ENCODE measurements at regions not wholly inside any gene's neighbourhood (a gene's known extent, or its start where the extent isn't known, plus 50 kb on each side); places are given as distances from the start of the nearest gene placed in this dataset.
"Not testable (repeated sequence)": the region's sequence is repeated elsewhere in the genome, so short reads cannot be mapped to it uniquely, and the experiment has no call there.

- no peak for DNase-seq (ENCODE audit: low spot score)
- in situ Hi-C loops (cut with HindIII; ENCODE audit: low sequenced_read_pairs), result no loop called here
Observed at GRCh38 chr9:110095161-110095595, 112.8 kb downstream of the C9orf152 start.

DNA sequence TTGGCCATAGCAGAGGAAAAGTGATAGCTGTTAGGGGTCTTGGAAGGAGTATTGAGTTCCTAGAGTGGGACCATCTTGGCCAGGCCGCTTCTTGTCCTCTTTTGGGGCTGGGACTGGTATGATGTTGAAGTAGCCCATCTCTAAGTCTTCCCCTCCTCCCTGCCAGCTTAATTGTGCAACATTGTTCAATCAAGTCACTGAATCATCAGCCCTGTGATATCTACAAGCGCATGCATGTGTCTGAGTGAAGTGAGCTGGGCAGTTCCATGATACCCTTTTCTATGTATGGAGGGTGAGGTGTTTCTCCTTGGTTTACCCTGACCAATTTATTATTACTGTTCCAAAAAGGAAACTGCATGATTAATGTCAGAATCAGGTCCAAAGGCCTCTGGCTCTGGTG is 112.2 kb downstream of the C9orf152 start:
- in situ Hi-C loops (cut with HindIII; ENCODE audit: low sequenced_read_pairs), result no loop called here
- no peak for DNase-seq (ENCODE audit: low spot score)

DNA sequence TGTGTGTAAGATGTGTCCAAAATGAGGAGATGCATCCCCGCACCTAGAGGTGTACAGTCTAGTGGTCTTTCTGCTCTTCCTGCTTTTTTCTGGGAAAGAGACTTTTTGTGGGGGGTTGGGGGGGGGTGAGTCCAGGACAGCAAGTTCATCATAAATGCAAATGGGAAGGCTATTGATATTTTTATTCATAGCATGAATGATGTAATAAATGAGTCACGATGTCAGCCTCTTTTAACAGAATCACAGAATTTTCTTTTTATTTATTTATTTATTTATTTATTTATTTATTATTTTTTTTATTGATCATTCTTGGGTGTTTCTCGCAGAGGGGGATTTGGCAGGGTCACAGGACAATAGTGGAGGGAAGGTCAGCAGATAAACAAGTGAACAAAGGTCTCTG is 111.3 kb downstream of the C9orf152 start:
- in situ Hi-C loops (cut with HindIII; ENCODE audit: low sequenced_read_pairs); DNase-seq (ENCODE audit: low spot score): not testable (repeated sequence)

- in situ Hi-C loops (cut with HindIII; ENCODE audit: low sequenced_read_pairs), result no loop called here
Observed at GRCh38 chr9:110099236-110100095, 108.5 kb downstream of the C9orf152 start.

DNA sequence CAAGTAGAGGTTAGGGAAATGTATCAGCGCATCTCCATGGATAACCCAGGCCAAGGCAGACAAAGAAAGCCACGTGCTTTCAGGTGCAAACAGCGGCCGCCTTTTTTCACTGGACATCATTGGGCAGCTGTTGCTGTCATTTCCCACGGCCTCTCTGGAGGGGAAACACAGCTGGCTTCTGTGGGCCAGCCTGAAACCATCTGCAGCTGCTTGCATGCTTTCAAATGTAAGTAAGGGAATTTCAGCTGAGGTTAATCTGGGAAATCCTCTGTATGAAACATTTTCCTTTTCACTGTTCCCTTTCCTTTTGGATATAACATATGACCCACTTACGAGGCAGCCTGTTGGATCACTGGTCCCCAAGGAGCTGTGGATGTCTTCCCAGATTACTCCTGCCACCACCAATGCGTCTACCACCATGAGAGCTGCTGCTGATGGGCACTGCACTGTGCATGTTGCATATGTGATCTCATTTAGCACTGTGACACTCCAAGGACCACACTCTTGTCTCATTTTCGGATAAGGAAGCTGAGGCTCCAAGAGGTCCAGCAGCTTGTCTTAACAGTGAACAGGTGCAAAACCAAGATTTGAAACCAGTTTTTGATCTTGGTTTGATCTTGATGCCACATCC is 106.3 kb downstream of the C9orf152 start:
- no peak for DNase-seq (ENCODE audit: low spot score)
- in situ Hi-C loops (cut with HindIII; ENCODE audit: low sequenced_read_pairs), result no loop called here

More at GRCh38 chr9:110099236-110100095, 108.5 kb downstream of the C9orf152 start:
- DNase-seq (ENCODE audit: low spot score), result peak; percentile 47

DNA sequence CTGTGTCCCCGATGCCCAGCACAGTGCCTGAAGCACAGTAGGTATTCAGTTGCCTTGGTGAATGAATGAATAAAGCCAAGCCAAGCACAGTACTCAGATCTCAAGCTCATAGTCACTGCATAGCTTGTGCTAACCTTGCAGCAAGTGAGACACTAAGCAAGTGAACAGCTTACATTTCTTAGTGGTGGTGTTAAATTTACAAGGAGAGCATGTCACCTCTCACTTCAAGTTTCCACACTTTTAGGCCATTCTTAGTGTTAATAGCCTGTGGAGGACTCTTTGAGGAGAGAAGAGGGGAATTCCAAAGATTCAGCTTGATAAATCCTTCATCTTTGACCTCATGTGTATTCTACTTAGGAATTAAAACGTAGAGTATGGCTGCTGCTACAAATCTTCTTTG is 104.7 kb downstream of the C9orf152 start:
- in situ Hi-C loops (cut with HindIII; ENCODE audit: low sequenced_read_pairs), result no loop called here
- no peak for DNase-seq (ENCODE audit: low spot score)

- in situ Hi-C loops (cut with HindIII; ENCODE audit: low sequenced_read_pairs), result no loop called here
- DNase-seq (ENCODE audit: low spot score), result no peak
Observed at GRCh38 chr9:110104261-110104809, 103.6 kb downstream of the C9orf152 start.

- in situ Hi-C loops (cut with HindIII; ENCODE audit: low sequenced_read_pairs), result no loop called here
- DNase-seq (ENCODE audit: low spot score), result no peak
Observed at GRCh38 chr9:110105107-110105506, 102.9 kb downstream of the C9orf152 start.

DNA sequence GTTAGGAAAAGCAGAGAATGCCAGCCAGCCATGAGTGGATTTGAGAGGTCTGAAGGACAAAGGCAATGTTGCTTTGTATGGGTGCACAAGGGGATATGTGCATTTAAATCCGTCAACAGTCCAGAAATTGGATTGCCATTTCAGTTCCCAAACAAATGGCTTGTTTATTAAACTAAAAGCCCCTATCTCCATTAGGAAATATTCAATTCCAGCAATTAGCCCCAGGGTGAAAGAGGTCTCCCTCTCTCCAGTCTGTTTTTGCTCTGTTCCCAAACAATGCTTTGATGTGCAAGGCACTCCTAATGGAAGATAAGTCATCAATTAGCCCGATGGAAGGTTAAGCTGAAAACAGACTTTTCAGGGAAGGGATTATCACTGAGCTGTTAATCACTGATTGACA is 101.3 kb downstream of the C9orf152 start:
- DNase-seq (ENCODE audit: low spot score), result no peak
- in situ Hi-C loops (cut with HindIII; ENCODE audit: low sequenced_read_pairs), result no loop called here

GRCh38 chr9:110109333-110110092 is 98.4 kb downstream of the C9orf152 start:
- in situ Hi-C loops (cut with HindIII; ENCODE audit: low sequenced_read_pairs), result no loop called here
- no peak for DNase-seq (ENCODE audit: low spot score)

DNA sequence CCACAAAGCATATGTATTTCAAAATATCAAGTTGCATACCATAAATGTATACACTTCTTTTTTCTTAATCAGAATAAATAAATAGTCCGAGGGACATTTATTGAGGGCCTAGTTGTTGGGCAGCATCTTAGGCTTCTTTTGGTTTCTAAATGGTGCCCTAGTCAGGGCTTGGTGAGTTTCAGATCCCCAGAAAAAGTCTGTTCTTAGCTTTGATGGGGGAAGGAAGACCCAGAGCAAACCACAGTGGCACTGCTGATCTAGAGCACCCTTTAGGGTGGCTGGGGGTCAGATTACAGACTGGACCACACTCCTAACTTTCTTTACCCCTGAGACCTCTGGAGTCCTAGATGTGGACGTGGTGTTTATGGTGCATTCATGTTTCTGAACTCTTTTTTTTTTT is 97.8 kb downstream of the C9orf152 start:
- no peak for DNase-seq (ENCODE audit: low spot score)
- in situ Hi-C loops (cut with HindIII; ENCODE audit: low sequenced_read_pairs), result no loop called here

DNA sequence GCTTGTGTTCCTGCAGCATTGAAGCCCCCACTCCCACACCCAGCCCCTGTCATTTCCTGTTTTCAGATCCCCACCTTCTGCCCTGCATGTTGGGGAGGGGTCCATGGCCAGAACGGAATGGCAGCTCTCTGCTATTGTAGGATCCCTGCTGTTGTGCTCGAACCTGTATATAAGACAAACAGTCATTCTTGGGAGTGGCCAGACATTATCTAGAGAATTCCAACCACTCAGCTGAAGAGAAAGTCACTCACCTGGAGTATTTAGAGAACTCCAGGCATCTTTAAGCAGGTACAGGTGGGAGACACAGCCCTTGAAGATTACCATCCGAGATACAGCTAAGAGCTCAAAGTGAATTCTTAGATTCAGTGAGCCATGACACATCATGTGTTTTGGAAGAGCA is 96.1 kb downstream of the C9orf152 start:
- in situ Hi-C loops (cut with HindIII; ENCODE audit: low sequenced_read_pairs), result no loop called here
- DNase-seq (ENCODE audit: low spot score), result no peak

DNA sequence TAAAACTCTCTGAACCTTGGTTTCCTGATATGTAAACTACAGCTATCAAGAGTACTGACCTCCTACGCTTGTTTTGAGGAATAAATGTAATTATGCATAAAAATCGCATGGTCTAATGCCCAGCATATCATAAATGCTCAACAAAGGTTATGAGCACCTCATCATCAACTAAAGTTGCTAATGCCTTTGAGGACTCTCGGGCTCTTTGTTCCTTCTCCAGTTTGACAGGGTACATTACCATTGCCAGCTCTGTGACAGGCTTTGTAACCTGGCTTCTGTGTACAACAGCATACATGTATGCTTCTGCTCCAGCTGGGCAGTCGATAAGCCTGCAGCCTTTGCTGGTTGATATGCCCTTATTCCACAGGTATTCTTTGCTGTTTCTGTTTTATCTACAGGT is 95.2 kb downstream of the C9orf152 start:
- in situ Hi-C loops (cut with HindIII; ENCODE audit: low sequenced_read_pairs), result no loop called here
- DNase-seq (ENCODE audit: low spot score), result no peak

DNA sequence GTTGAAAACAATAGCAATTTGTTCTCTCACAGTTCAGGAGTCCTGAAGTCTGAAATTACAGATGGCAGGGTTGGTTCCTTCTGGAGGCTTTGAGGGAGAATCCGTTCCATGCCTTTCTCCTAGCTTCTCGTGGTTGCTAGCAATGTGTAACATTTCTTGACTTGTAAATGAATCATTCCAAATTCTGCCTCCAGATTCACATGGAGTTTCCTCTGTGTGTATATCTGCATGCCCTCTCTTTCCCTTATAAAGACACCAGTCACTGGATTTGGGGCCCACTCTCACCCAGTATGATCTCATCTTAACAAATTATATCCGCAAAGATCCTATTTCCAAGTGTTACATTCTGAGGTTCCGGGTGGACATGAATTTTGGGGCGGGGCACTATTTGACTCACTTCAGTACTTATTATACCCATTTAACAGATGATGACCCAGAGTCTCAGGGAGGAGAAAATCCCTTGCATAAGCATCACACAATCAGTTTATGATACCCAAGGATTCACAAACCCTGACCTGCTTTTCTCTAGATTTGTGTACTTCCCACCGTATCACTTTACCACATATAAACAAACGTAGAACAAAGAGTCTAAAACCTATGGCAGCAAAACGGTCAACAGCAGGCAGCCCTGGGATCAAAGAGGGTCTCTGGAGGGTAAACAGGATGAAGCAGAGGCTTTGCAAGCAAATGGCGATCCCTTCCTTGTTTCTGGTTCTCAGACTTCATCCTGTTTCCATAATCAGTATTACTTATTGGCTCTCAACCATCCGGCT is 93.7 kb downstream of the C9orf152 start:
- no peak for DNase-seq (ENCODE audit: low spot score)

DNA sequence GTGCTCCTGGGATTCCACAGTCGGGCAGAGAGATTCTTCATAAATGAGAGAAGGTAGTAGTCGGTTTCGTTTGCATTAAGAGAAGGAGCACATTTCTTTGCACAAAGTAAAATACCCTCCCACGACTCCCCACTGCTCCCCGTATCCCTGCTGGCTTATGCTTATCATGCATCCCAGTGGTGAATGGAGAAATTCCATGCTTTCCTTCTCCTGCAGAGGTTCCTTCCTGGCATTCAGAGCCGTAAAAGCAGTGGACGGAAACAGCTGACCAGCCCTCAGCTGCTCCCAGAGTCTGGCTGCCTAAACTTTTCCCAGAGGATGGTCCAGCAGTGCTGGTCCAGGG is 93.1 kb downstream of the C9orf152 start:
- in situ Hi-C loops (cut with HindIII; ENCODE audit: low sequenced_read_pairs), result no loop called here
- DNase-seq (ENCODE audit: low spot score), result no peak

More for the DNA sequence above, 93.7 kb downstream of the C9orf152 start:
- in situ Hi-C loops (cut with HindIII; ENCODE audit: low sequenced_read_pairs), result no loop called here

GRCh38 chr9:110115341-110115820 is 92.6 kb downstream of the C9orf152 start:
- in situ Hi-C loops (cut with HindIII; ENCODE audit: low sequenced_read_pairs), result no loop called here
- peak; percentile 53 for DNase-seq (ENCODE audit: low spot score)

DNA sequence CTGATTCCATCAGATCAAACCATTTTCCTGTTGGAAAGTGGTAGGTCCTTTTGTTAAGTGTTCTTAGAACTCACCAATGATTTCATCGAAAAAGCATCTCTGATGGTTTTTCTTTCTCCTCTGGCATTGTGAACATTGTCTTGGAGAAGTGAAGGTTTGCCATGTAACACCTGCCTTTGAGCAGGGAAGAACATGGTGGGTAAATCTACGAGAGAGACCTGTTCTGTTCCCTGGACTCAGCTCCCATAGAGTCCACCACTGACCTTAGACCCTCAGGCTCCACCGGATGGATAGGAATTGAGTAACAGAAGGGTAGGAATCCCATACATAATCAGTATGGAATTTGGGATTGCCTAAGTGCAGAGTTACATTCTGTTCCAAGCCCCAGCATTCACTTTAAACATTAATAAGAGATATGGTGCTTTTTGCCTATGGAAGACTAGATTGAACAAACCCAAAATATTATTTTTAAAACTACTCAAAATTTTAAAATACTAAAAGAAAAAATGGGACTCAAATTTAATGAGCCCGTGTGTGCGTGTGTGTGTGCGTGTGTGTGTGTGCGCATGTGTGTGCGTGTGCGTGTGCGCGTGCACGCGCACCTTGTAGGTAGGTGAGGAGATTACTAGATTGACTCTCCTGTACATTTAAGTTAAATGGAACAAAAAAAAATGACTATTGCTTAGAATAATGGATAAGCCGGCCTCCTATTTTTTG is 92.0 kb downstream of the C9orf152 start:
- in situ Hi-C loops (cut with HindIII; ENCODE audit: low sequenced_read_pairs), result no loop called here
- no peak for DNase-seq (ENCODE audit: low spot score)

- in situ Hi-C loops (cut with HindIII; ENCODE audit: low sequenced_read_pairs), result no loop called here
- DNase-seq (ENCODE audit: low spot score), result no peak
Observed at GRCh38 chr9:110116543-110116885, 91.4 kb downstream of the C9orf152 start.
